Stimulated activated CD8-positive, alpha-beta memory T cell treated with anti-CD3 and anti-CD28 coated beads, Interleukin-4, amount 100 ng/mL, for 48 hours (primary cell): ENCODE measurements at regions not wholly inside any gene's neighbourhood (a gene's known extent, or its start where the extent isn't known, plus 50 kb on each side); places are given as distances from the start of the nearest gene placed in this dataset.

Experiments
- DNase-seq: peaks from one replicate; pipeline ENCODE4 v3.0.0-alpha.2; 2020

DNA sequence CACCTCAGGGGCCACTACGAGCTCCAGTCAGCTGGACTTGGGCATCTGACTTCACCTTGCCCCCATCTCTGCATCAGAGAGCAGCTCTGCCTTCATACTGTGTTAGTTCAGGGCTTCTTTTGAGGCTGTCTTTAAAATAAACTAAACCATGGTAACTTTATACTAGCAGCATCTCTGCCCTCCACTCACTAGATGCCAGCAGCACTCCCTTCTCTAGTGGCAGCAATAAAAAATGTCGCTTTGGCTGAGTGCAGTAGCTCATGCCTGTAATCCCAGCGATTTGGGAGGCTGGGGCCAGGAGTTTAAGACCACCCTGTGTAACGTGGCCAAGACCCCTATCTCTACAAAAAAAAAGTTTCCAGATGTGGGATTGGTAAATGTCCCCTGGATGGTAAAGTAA lies 584.4 kb downstream of the INHBA start:
- DNase-seq = no peak

GRCh38 chr7:41117431-41117830 lies 585.5 kb downstream of the INHBA start:
- no peak for DNase-seq

DNA sequence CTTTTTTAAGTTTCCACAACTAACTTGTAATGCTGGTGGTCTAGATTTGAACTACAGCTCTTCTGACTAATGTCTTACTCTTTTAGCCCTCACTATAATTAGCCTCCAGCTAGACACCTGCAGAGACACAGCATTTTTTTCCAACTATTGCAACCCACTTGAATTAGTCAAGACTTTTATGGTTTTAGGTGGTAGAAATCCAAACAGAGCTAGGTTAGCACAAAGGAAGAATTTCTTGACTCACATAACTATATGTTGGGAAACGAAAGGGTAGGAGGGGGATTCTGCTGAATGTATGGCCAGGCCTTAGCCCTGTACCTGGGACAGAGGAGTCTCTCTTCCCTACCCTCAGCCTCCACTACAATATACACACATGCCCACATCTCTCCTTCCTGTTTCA lies 586.1 kb downstream of the INHBA start:
- DNase-seq = no peak

GRCh38 chr7:41116337-41116736 lies 586.6 kb downstream of the INHBA start:
- no peak for DNase-seq

DNA sequence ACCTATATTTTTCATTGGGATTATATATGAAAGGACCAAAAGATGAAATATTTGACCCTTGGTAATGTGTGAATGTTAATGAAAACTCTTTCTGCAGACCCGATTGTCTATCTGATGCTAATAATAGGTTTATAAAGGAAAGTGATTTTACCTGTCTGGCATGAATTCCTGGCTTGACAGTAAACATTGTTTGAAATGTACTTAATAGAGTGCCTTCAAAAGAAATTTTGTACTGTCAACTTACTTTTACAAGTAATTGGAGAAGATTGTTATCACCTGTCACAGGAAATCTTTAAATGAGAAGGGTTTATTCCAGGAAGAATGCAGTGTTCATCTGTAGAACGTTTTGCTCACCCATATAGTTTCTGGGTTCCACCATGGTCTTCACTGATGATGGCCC lies 588.2 kb downstream of the INHBA start:
- no peak for DNase-seq

- no peak for DNase-seq
Measured at GRCh38 chr7:41114131-41114530, 588.8 kb downstream of the INHBA start.

DNA sequence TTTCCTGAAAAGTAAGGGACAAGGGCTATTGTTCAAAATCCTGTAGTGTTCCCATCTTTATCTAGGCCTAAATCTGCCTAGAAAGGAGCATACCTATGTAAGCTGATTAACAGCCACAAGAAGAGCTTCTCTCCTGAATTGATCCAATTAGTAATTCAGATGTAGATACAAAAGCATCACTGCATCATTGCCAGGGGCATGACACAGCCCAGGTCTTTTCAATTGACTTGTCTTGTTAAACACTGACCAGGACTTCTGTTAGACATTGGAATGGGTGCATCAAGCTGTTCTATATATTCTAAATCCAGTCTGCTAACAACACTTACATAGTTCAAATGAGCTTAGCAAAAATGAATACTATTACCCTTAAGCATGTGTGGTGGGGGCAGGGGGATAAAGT lies 589.2 kb downstream of the INHBA start:
- no peak for DNase-seq

- DNase-seq = no peak
Measured at GRCh38 chr7:41110186-41110585, 592.7 kb downstream of the INHBA start.

- no peak for DNase-seq
Measured at GRCh38 chr7:41108821-41109220, 594.1 kb downstream of the INHBA start.

DNA sequence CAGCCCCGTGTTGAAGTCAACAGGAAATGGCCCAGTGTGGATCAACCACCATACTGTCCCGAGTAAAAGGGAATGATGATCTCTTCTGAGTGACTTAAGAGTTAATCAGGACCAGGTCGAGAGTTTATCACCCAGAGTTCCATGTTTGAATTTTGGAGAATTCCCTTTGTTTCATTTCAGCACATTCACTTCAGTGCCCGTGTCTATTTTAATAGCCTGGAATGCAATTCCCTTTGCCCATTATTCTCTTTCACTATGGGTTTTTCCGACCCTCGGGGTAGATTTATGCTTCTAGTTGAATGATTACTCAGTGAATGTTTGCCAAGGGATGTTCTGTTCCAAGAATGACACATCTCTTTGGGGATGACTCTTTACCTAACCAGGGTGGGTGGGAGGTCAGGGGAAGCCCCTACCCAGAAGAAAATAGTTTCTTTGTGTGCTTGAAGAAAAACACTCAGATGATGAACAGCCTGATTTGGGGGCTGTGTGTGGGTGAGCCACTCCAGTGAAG lies 594.9 kb downstream of the INHBA start:
- no peak for DNase-seq

GRCh38 chr7:41107330-41107937 lies 595.5 kb downstream of the INHBA start:
- DNase-seq = no peak

DNA sequence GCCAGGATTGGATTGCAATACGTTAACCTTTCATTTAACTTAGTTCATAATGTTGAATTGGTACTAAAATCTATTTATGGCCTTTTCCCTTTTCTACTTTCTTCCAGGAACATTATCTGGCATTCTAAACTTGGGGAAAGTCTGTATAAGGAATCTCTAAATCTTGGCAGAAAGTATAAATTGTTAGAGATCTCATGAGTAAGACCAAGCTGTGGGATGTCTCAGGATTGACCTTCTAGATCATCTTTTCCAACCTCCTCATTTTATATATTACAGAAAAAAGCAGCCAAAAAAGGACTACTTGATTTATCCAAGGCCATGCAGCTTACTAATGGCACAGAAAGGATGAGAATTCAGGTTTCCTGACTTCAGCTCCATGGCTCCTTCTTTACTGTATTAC lies 598.3 kb downstream of the INHBA start:
- no peak for DNase-seq

GRCh38 chr7:41103331-41103730 lies 599.6 kb downstream of the INHBA start:
- no peak for DNase-seq

GRCh38 chr7:41098846-41099245 lies 604.0 kb downstream of the INHBA start:
- no peak for DNase-seq

GRCh38 chr7:41098402-41098801 lies 604.5 kb downstream of the INHBA start:
- no peak for DNase-seq

- DNase-seq = no peak
Measured at GRCh38 chr7:41097501-41097900, 605.4 kb downstream of the INHBA start.

GRCh38 chr7:41096917-41097316 lies 606.0 kb downstream of the INHBA start:
- no peak for DNase-seq

DNA sequence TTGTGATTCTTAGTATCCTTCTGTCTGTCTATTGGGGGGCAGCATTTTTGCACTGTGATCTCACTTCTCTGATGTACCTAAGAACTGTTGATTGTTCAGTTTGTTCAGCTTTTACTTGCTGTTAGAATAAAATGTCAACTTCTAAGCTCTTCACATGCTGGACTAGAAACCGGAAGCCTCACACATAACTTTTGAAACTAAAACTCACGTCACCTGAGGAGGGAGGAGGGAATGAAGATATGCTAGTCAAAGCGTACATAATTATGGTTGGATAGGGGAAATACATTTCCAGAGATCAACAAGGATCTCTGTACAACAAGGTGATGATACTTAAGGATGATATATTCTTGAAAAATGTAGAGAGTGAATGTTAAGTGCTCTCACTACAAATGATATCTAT lies 609.7 kb downstream of the INHBA start:
- no peak for DNase-seq

- DNase-seq = no peak
Measured at GRCh38 chr7:41085244-41085643, 617.6 kb downstream of the INHBA start.

GRCh38 chr7:41084381-41084780 lies 618.5 kb downstream of the INHBA start:
- no peak for DNase-seq

- no peak for DNase-seq
Measured at GRCh38 chr7:41069635-41070034, 633.3 kb downstream of the INHBA start.

DNA sequence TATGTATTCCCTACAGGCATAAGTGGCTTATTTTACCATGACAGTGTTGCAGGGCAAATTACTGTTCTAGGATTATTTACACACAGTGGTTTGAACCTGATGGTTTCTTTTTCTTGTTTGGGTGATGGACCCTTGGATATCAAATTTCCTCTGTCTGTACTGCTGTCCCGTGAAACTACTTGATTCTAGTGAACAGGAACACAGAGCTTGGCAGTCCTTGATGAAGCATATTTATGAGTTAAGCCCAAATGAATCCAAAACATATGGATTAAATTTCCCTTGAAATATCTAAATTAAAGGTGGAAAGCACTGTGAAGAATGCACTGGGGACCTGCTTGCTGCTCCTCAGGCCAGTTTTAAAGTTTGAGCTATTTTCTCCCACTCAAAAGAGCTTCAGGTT lies 635.3 kb downstream of the INHBA start:
- DNase-seq = no peak

DNA sequence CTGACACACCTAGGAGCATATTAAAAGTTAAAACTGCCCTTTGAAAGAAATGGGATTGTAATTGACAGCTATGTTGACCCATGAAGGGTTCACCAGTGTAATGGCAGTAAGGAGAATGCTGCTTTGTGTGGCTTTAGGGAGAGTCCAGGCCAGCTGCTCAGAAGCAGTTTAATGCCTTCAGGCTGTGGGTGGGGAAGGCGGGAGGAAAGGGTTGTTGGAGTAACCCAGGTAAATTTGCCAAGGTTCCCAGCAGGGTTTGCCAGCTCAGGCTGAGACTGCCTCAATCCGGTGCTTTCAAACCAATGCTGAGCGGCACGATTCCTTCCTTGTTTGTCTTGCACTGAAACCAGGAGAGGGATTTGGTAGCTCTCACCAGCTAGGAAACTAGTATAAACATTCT lies 637.2 kb downstream of the INHBA start:
- DNase-seq = no peak

DNA sequence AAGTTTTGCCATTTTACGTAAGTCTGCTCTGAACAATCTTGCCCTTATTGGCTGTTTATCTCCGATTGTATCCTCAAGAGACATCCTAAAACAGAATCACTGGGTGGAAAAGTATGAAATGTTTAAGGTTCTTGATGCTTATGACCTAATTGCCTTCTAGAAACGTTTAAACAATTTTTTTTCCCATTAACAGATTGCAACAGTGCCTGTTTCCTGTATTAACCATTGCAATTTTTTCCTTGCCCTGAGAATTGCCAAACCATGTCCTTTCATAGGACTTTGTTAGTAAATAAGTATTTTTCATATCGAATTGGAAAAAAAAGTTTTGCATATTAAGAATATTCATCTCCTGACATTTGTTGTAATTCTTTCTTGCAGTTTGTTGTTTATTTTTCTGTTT lies 639.8 kb downstream of the INHBA start:
- no peak for DNase-seq

DNA sequence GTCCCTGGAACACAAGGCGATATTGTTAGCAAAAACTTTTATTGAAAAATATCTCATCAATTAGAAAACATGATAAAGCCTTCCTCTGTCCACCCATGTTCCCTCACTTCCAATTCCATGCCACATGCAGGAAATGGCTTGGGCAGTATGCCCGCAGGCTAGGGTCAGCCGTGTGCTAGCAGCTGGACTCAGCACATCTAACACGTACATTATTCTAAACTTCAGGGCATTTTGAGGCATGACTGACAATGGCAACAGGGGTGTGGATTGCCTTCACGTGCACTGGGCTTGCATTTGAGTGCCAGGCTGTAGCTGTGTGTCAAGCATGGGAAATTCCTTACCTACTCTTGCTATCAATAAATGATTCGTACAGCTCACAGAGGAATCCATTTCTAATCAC lies 642.1 kb downstream of the INHBA start:
- no peak for DNase-seq

DNA sequence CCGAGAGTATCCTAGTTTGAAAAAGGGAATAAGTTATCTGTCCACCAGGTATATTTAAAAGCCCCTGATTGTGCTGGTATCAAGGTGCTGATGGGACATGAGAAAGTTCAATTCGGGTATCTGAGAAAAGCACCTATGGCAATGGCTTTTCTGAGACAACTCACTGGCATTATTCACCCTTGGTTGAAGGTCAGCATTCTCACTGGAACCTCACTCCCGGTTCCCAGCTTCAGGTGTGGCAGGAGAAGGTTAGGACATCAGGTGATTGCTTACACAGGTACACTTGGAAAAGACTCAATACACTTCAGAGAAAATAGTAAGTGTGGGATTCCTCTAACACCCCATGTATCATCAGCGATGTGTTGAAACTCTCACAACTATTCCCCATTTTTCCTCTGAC lies 643.1 kb downstream of the INHBA start:
- DNase-seq = no peak
